Activated T-helper 2 cell treated with anti-CD3 and anti-CD28 coated beads, Interferon-gamma antibody, Interleukin-2, Interleukin-4, amounts not matched to agents 10 μg/mL and 5 μg/mL and 100 μg/mL, durations not matched to agents 14 hours and 24 hours and 36 hours (primary cell): ENCODE measurements at regions not wholly inside any gene's neighbourhood (a gene's known extent, or its start where the extent isn't known, plus 50 kb on each side); places are given as distances from the start of the nearest gene placed in this dataset.

Source experiments
- DNase-seq: peaks from one replicate; pipeline ENCODE4 v3.0.0; 2021; ENCODE audit warnings: low spot score
- H3K27ac Mint-ChIP-seq: one replicate; pipeline ENCODE4 v1.8.0; 2021; ENCODE audit warnings: mixed read lengths
- H3K27me3 Mint-ChIP-seq: one replicate; pipeline ENCODE4 v1.8.0; 2021; ENCODE audit warnings: low read depth, mixed read lengths
- H3K36me3 Mint-ChIP-seq: one replicate; pipeline ENCODE4 v1.8.0; 2021; ENCODE audit warnings: low read depth, mixed read lengths
- H3K4me1 Mint-ChIP-seq: one replicate; pipeline ENCODE4 v1.8.0; 2021; ENCODE audit warnings: low read depth, mixed read lengths
- H3K4me3 Mint-ChIP-seq: one replicate; pipeline ENCODE4 v1.8.0; 2021; ENCODE audit warnings: low read depth, mild to moderate bottlenecking, moderate library complexity, mixed read lengths
- H3K9me3 Mint-ChIP-seq: one replicate; pipeline ENCODE4 v1.8.0; 2021; ENCODE audit warnings: mixed read lengths
- intact Hi-C: fragments of 100-400 bp; cut with micrococcal nuclease; formaldehyde crosslinking; loops from one replicate; pipeline ENCODE4 v1.15.1; 2023

- peaks cover 67% of the 10 kb centered on the region for H3K27me3 Mint-ChIP-seq
- DNase-seq: no peak
- H3K9me3 Mint-ChIP-seq: no peaks in the 10 kb centered on the region
- intact Hi-C loops: loop anchor here (10.0 kb wide), 2 partner anchors 317 to 1387 kb away; no protein-coding TSS in a partner anchor
- no peak overlapping the region for H3K4me3 Mint-ChIP-seq
- H3K27ac Mint-ChIP-seq: no peak overlapping the region
- H3K36me3 Mint-ChIP-seq: no peaks in the 10 kb centered on the region
- H3K4me1 Mint-ChIP-seq: peaks cover 32% of the 10 kb centered on the region
Measured at GRCh38 chr7:114087653-114088469, 169.1 kb upstream of the PPP1R3A start.

- Mint-ChIP-seq H3K9me3 (no peaks in the 10 kb centered on the region), H3K36me3 (no peaks in the 10 kb centered on the region), H3K27ac (peak overlapping the region; percentile 33), H3K4me1 (peaks cover 36% of the 10 kb centered on the region), H3K27me3 (peaks cover 69% of the 10 kb centered on the region), H3K4me3 (peak overlapping the region; percentile 78)
- DNase-seq: no peak
- intact Hi-C loops: loop anchor here (10.0 kb wide), 2 partner anchors 318 to 1388 kb away; no protein-coding TSS in a partner anchor
Measured at GRCh38 chr7:114086914-114087652, 168.3 kb upstream of the PPP1R3A start.

- H3K4me3 Mint-ChIP-seq: peak overlapping the region; percentile 78
- peaks cover 36% of the 10 kb centered on the region for H3K4me1 Mint-ChIP-seq
- intact Hi-C loops: loop anchor here (10.0 kb wide), 2 partner anchors 318 to 1388 kb away; no protein-coding TSS in a partner anchor
- no peaks in the 10 kb centered on the region for H3K9me3 Mint-ChIP-seq
- peaks cover 69% of the 10 kb centered on the region for H3K27me3 Mint-ChIP-seq
- H3K36me3 Mint-ChIP-seq: no peaks in the 10 kb centered on the region
- H3K27ac Mint-ChIP-seq: peak overlapping the region; percentile 33
- DNase-seq: no peak
Measured at GRCh38 chr7:114086537-114086913, 167.7 kb upstream of the PPP1R3A start.

- intact Hi-C loops: loop anchor here (10.0 kb wide), 2 partner anchors 319 to 1389 kb away; no protein-coding TSS in a partner anchor
- Mint-ChIP-seq H3K27ac (peak overlapping the region; percentile 33), H3K9me3 (no peaks in the 10 kb centered on the region), H3K4me3 (peak overlapping the region; percentile 82), H3K36me3 (no peaks in the 10 kb centered on the region), H3K4me1 (peaks cover 36% of the 10 kb centered on the region), H3K27me3 (peaks cover 74% of the 10 kb centered on the region)
- DNase-seq: peak; percentile 13
Measured at GRCh38 chr7:114085592-114086501, 167.0 kb upstream of the PPP1R3A start.

GRCh38 chr7:114085313-114085591 lies 166.4 kb upstream of the PPP1R3A start:
- H3K4me3 Mint-ChIP-seq: peak overlapping the region; percentile 82
- H3K9me3 Mint-ChIP-seq: no peaks in the 10 kb centered on the region
- intact Hi-C loops: loop anchor here (10.0 kb wide), 2 partner anchors 320 to 1390 kb away; no protein-coding TSS in a partner anchor
- DNase-seq: no peak
- H3K36me3 Mint-ChIP-seq: no peaks in the 10 kb centered on the region
- H3K4me1 Mint-ChIP-seq: peaks cover 36% of the 10 kb centered on the region
- peak overlapping the region; percentile 68 for H3K27ac Mint-ChIP-seq
- H3K27me3 Mint-ChIP-seq: peaks cover 80% of the 10 kb centered on the region

GRCh38 chr7:114084472-114085312 lies 165.9 kb upstream of the PPP1R3A start:
- Mint-ChIP-seq H3K4me1 (peaks cover 36% of the 10 kb centered on the region), H3K36me3 (no peaks in the 10 kb centered on the region), H3K4me3 (peak overlapping the region; percentile 82), H3K27ac (peak overlapping the region; percentile 68), H3K9me3 (no peaks in the 10 kb centered on the region), H3K27me3 (peaks cover 82% of the 10 kb centered on the region)
- intact Hi-C loops: loop anchor here (10.0 kb wide), 2 partner anchors 320 to 1390 kb away; no protein-coding TSS in a partner anchor
- no peak for DNase-seq

GRCh38 chr7:114084002-114084471 lies 165.2 kb upstream of the PPP1R3A start:
- Mint-ChIP-seq H3K4me1 (peaks cover 36% of the 10 kb centered on the region), H3K27ac (no peak overlapping the region)

GRCh38 chr7:114083166-114084001 lies 164.6 kb upstream of the PPP1R3A start:
- Mint-ChIP-seq H3K36me3 (no peaks in the 10 kb centered on the region), H3K4me3 (no peak overlapping the region), H3K27me3 (peaks cover 79% of the 10 kb centered on the region), H3K27ac (no peak overlapping the region), H3K9me3 (no peaks in the 10 kb centered on the region), H3K4me1 (peaks cover 36% of the 10 kb centered on the region)
- DNase-seq: no peak
- intact Hi-C loops: loop anchor here (10.0 kb wide), 2 partner anchors 321 to 1391 kb away; no protein-coding TSS in a partner anchor

More at GRCh38 chr7:114084002-114084471, 165.2 kb upstream of the PPP1R3A start:
- Mint-ChIP-seq H3K27me3 (peaks cover 82% of the 10 kb centered on the region), H3K4me3 (peak overlapping the region; percentile 60), H3K9me3 (no peaks in the 10 kb centered on the region), H3K36me3 (no peaks in the 10 kb centered on the region)
- DNase-seq: no peak
- intact Hi-C loops: loop anchor here (10.0 kb wide), 2 partner anchors 321 to 1391 kb away; no protein-coding TSS in a partner anchor

GRCh38 chr7:114082642-114083165 lies 163.9 kb upstream of the PPP1R3A start:
- Mint-ChIP-seq H3K9me3 (no peaks in the 10 kb centered on the region), H3K27ac (no peak overlapping the region), H3K4me1 (peaks cover 36% of the 10 kb centered on the region), H3K36me3 (no peaks in the 10 kb centered on the region), H3K27me3 (peaks cover 75% of the 10 kb centered on the region), H3K4me3 (no peak overlapping the region)
- intact Hi-C loops: loop anchor here (1.0 to 10.0 kb wide), 3 partner anchors 322 to 1828 kb away; no protein-coding TSS in a partner anchor
- DNase-seq: no peak

- intact Hi-C loops: loop anchor here (1.0 to 10.0 kb wide), 3 partner anchors 323 to 1828 kb away; no protein-coding TSS in a partner anchor
- DNase-seq: no peak
- H3K4me3 Mint-ChIP-seq: no peak overlapping the region
- H3K27me3 Mint-ChIP-seq: peaks cover 68% of the 10 kb centered on the region
- no peaks in the 10 kb centered on the region for H3K9me3 Mint-ChIP-seq
- no peak overlapping the region for H3K27ac Mint-ChIP-seq
- H3K4me1 Mint-ChIP-seq: peaks cover 31% of the 10 kb centered on the region
- H3K36me3 Mint-ChIP-seq: no peaks in the 10 kb centered on the region
Measured at GRCh38 chr7:114081606-114082425, 163.0 kb upstream of the PPP1R3A start.
